Cardiac fibroblast (primary cell): ENCODE measurements at regions not wholly inside any gene's neighbourhood (a gene's known extent, or its start where the extent isn't known, plus 50 kb on each side); places are given as distances from the start of the nearest gene placed in this dataset.

Source experiments
- DNase-seq, 2 donors: peaks; one replicate each; pipeline versions ENCODE4 v3.0.0 to v3.0.0-alpha.2; 2010; ENCODE audit warnings: low read depth in 2 of 2
- H3K4me3 ChIP-seq, 2 donors: replicated peaks in 1 of 2; 1 replicate in 1 of 2; 2 replicates in 1 of 2; pipeline ENCODE4 v1.5.1; 2011; ENCODE audit warnings: low read depth in 2 of 2, low read length in 2 of 2, mild to moderate bottlenecking in 2 of 2, moderate library complexity in 1 of 2
- TF ChIP-seq, protein P1 (sequence below): IDR thresholded peaks from one replicate; pipeline ENCODE4 v1.5.1; 2011; ENCODE audit warnings: low read depth, mild to moderate bottlenecking, low read length, inconsistent platforms

DNA sequence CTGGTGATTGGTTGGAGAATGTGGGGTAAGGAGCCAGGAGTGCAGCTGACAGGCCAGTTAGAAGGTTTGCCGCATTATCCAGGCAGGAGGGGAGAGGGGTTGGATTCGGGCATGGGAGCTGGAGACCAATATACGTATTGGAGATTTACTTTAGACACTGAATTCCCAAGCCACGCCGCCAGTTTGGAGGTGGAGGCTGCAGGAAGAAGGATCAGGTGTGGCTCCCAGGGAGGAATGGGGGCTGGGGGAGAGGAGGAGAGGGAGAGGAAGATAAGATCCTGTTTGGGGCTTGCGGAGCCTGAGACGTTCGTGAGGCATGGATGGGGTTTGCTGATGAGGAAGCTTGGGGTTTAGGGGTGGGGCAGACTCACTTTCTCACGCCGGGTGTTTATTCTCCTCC, 155.1 kb upstream of the IGSF21 start:
- H3K4me3 ChIP-seq = no peak overlapping the region
- DNase-seq = no peak
- TF ChIP-seq, protein P1, sequence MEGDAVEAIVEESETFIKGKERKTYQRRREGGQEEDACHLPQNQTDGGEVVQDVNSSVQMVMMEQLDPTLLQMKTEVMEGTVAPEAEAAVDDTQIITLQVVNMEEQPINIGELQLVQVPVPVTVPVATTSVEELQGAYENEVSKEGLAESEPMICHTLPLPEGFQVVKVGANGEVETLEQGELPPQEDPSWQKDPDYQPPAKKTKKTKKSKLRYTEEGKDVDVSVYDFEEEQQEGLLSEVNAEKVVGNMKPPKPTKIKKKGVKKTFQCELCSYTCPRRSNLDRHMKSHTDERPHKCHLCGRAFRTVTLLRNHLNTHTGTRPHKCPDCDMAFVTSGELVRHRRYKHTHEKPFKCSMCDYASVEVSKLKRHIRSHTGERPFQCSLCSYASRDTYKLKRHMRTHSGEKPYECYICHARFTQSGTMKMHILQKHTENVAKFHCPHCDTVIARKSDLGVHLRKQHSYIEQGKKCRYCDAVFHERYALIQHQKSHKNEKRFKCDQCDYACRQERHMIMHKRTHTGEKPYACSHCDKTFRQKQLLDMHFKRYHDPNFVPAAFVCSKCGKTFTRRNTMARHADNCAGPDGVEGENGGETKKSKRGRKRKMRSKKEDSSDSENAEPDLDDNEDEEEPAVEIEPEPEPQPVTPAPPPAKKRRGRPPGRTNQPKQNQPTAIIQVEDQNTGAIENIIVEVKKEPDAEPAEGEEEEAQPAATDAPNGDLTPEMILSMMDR = no peak

DNA sequence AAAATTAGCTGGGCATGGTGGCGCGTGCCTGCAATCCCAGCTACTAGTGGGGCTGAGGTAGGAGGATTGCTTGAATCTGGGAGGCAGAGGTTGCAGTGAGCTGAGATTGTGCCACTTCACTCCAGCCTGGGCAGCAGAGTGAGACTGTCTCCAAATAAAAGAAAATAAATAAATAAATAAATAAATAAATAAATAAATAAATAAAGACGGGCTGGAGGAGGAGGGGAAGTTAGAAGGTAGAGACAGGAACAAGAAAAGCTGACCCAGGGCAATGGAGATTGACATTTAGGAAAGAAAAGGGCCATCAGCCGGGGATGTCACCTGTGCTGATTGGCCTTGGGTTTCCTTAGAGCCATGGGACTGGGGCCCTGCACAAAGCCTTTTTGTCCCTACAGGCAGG, 153.7 kb upstream of the IGSF21 start:
- no peak overlapping the region for H3K4me3 ChIP-seq
- TF ChIP-seq, protein P1 = no peak
- DNase-seq = no peak

DNA sequence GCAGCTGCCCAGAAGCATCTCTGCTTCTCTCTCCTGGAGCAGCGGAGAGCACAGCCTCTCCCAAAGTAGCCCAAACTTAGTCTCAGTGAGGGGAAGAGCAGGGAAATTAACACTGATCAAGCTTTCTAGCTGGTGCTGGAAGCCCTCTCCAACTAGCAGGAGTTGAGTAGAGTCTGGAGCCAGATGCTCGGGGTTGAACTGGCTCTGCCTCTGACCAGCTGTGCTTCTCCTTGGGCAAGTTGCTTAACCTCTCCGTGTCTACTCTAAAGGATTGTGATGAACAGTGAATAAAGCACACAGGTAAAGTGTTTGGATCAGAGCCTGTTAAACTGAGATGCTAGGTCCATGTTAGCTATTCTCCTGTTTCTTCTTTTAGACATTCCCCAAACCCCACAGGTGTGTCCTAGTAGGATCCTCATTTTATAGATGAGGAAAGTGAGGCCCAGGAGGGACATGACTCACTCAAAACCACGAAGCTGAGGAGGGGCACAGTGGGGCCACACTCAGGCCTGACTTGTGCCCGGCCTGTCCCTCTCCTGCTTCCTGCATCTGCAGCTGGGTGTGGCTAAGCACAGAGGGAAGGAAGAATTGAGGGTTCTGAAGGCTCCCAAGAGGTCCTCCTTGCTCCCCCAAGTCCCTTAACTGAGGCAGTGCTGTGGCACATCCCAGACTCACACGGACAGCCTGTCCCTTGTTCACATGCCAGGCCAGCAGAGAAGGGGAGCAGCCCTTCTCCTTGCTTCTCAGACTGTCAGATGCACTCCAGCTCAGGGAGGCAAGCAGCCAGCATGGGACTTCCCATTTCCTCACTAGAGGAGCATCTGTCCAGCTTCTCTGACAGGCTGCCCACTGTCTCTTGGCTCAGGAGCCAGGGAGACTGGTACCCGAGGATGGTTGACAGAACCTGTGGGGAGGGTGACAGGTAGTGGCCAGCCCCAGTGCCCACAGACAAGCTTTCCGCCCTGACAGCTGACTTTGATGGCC, 152.0 kb upstream of the IGSF21 start:
- TF ChIP-seq, protein P1 = no peak
- no peak for DNase-seq
- no peak overlapping the region for H3K4me3 ChIP-seq

DNA sequence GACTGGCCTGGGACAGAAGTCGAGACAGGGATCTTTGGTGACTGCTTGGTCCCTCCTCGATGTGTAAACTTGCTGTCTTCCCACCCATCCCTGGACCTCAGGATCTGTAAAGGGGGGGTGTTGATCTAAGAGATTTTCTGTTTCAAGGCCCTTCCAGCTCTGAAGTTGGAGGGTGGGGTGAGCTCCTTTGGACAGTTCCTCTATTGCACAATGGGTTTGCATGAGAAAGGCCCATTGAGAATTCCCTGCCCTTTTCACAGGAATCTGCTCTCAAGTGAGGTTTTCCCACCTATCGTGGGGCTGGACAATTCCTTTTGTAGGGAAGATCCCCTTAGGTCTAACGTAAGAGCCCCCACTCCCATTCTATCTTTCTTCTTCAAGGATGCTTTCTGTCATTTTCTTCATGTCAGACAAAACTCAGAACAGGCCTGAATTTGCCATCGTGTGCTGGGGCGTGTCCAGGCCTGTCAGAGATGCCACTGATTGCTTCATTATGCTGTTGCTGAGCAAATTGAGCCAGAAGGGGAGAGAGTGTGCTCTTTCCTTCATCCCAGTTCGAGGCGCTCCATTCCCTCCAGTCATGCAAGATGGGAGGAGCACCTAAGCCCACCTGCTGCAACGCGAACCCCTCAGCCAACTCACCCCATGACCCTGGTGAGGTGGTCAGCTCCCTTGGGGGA, 149.9 kb upstream of the IGSF21 start:
- DNase-seq = no peak
- TF ChIP-seq, protein P1 = no peak
- no peak overlapping the region for H3K4me3 ChIP-seq

DNA sequence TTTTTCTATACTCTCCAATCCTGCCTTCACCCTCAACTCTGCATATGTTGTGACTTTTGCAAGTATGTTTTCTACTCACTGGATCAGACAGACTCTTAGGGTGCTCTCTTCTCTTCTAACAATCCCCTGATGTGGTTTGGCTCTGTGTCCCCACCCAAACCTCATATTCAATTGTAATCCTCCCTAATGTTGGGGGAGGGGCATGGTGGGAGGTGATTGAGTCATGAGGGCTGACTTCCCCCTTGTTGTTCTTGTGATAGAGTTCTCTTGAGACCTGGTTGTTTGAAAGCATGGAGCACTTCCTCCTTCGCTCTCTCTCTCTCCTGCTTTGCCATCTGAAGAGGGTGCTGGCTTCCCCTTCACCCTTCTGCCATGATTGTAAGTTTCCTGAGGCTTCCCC, 148.9 kb upstream of the IGSF21 start:
- DNase-seq = no peak
- H3K4me3 ChIP-seq = no peak overlapping the region
- TF ChIP-seq, protein P1 = no peak

DNA sequence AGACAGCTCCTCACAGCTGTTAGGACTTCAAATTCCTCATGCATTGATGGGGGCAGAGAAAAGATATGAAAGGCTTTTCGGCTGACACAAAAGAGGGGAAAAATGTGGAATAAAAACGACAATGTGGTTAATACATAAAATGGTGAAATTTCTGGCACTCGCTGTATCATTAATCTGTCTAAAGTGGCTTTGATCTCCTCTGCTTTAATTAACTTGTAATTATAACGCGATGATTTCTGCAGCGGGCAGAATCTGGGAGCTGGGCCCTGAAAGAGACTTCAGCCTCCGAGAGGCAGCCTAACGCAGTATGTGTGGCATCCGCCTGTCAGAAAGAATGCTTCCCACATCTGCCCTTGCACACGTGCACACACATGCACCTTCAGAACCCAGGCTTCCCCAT, 144.1 kb upstream of the IGSF21 start:
- H3K4me3 ChIP-seq = no peak overlapping the region
- TF ChIP-seq, protein P1 = no peak
- no peak for DNase-seq
